Left lung (tissue), 4 donors: ENCODE measurements at regions not wholly inside any gene's neighbourhood (a gene's known extent, or its start where the extent isn't known, plus 50 kb on each side); places are given as distances from the start of the nearest gene placed in this dataset.
"Not testable (repeated sequence)": the region's sequence is repeated elsewhere in the genome, so short reads cannot be mapped to it uniquely, and the experiment has no call there.

Experiments used
- ATAC-seq: fragments of 200-7000 bp; cut with Tn5 transposase; one replicate; pipeline ENCODE4 v1.9.1; 2020; ENCODE audit warnings: moderate library complexity
- DNase-seq, 4 donors: peaks; one replicate each; pipeline ENCODE4 v3.0.0-alpha.2; 2013 to 2020
- H3K27ac ChIP-seq, 2 donors: fragments of 200-600 bp; sonication (generic) in 1 of 2; one replicate each; pipeline versions ENCODE4 v1.5.0 to v1.8.0; 2020 to 2021
- H3K27me3 ChIP-seq, 2 donors: fragments of 200-600 bp; sonication (generic) in 1 of 2; one replicate each; pipeline versions ENCODE4 v1.5.0 to v1.8.0; 2020 to 2021
- H3K36me3 ChIP-seq, 2 donors: fragments of 200-600 bp; sonication (generic) in 1 of 2; one replicate each; pipeline versions ENCODE4 v1.5.0 to v1.8.0; 2020 to 2021
- H3K4me1 ChIP-seq, 2 donors: fragments of 200-600 bp; one replicate each; pipeline ENCODE4 v1.8.0; 2021
- H3K4me3 ChIP-seq, 2 donors: fragments of 200-600 bp; sonication (generic) in 1 of 2; one replicate each; pipeline versions ENCODE4 v1.5.0 to v1.8.0; 2020 to 2021; ENCODE audit warnings: mild to moderate bottlenecking in 1 of 2
- H3K9me3 ChIP-seq, 2 donors: fragments of 200-600 bp; sonication (generic) in 1 of 2; one replicate each; pipeline versions ENCODE4 v1.5.0 to v1.8.0; 2020 to 2021
- CTCF ChIP-seq, 2 donors: fragments of 200-600 bp; sonication (generic) in 1 of 2; IDR thresholded peaks; one replicate each; pipeline versions ENCODE4 v1.5.0 to v1.8.0; 2021; ENCODE audit warnings: antibody characterized with exemption in 2 of 2
- intact Hi-C, 2 donors: fragments of 100-400 bp; cut with DNase I; formaldehyde crosslinking; loops; one replicate each; pipeline versions ENCODE4 v1.11.2 to v1.14.2; 2022
- donor health status: DM: no; HTN: yes; CAD: no.
- donor health status: DM: no; HTN: no; CAD: no.

DNA sequence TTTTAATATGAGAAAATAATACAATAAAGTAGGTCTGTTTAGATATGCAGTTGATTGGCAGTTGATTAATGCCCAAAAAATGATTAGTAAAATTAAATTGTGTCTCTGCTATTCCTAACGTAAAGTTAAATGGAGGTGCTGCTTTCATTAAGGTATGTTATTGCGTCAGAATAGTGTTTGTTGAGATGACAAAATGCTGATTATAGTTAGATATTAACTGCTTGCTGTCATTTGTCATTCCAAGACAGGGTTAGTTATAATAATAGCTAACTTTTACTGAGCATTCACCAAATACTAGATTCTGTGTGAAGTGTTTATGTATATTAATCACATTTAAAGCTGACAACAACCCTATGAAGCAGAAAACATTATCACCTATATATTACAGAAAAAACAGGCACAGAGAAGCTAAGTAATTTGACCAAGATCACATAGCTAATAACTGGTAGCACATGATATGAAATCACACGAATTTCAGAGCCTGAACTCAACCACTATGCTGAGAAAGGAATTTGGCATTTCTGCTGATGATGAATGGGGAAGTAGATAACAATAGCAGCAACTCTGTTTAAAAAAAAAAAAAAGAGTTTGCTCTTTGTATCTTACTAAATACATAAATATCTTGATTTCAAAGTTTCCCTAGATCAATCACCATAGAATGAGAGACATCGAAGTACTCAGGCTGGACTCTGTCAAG lies 59.7 kb upstream of the WDR44 start:
- Histone ChIP-seq H3K27me3 (no peaks in the 10 kb centered on the region), H3K36me3 (no peaks in the 10 kb centered on the region), H3K9me3 (no peaks in the 10 kb centered on the region), H3K27ac (no peak overlapping the region), H3K4me1 (no peaks in the 10 kb centered on the region), H3K4me3 (no peak overlapping the region)
- ATAC-seq: no peak
- no peak for TF ChIP-seq CTCF (IDR thresholded peaks at IDR 0.05)
- no peak for DNase-seq
- intact Hi-C loops: no loop called here

DNA sequence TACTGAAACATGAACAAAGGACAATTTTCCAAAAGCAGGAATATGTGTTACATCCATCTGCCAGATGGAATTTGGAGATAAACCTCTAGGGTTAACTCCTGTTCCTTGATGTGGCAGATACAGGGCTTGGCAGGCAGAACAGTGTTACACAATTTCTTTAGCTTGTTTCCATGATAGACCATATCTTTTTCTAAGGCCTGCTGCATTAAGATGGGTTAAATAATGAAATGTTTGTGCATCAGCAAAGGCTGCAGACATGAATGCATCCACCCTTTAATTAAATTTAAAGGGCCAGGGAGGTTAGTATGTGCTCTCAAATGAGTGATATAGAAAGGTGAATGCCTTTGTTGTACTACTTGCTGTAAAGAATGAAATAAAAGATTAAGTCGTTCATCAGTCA lies 50.1 kb upstream of the WDR44 start:
- intact Hi-C loops, H3K27ac ChIP-seq, H3K36me3 ChIP-seq, DNase-seq, ATAC-seq, H3K9me3 ChIP-seq, H3K4me1 ChIP-seq, H3K27me3 ChIP-seq, H3K4me3 ChIP-seq: not testable (repeated sequence)
